T47D (cell line): ENCODE measurements at regions not wholly inside any gene's neighbourhood (a gene's known extent, or its start where the extent isn't known, plus 50 kb on each side); places are given as distances from the start of the nearest gene placed in this dataset.

ENCODE experiments used
- DNase-seq, 2 experiments: peaks; one replicate each; pipeline versions ENCODE4 v3.0.0 to v3.0.0-alpha.2; 2011 to 2012; ENCODE audit warnings: low read depth in 1 of 2, low spot score in 1 of 2
- JUND ChIP-seq: IDR thresholded peaks from 2 replicates; pipeline ENCODE4 v1.6.1; 2012; ENCODE audit warnings: low read depth
- in situ Hi-C: cut with HindIII; loops from 2 replicates; pipeline ENCODE4 v1.10.0; 2016; ENCODE audit warnings: low sequenced_read_pairs, low pct_unique_long_range_greater_than_20kb

DNA sequence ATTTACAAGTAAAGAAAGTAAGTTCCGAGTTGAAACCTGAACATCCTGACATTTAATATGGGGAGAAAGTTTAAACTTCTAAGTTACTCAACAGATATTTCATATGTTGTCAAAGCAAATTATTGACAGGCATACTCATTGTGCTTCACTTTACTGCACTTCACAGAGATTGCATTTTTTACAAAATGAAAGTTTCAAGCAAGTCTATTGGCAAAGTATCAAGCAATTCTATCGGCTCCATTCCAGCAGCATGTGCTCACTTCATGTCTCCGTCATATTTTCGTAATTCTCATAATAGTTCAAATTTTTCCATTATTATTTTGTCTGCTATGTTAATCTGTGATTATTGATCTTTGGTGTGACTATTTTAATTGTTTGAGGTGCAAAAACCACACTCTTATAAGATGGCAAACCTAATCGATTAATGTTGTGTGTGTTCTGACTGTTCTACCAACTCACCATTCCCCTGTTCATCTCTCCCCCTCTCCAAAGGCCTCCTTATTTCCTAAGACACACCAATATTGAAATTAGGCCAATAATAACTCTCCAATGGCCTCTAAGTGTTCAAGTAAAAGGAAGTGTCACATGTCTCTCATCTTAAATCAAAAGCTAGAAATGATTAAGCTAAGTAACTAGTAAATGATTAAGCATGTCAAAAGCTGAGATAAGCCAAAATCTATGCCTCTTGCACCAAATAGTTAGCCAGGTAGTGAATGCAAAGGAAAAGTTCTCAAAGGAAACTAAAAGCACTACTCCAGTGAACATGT, 68.2 kb upstream of the BCL9 start:
- in situ Hi-C loops = no loop called here
- DNase-seq = no peak
- no peak for TF ChIP-seq JUND

DNA sequence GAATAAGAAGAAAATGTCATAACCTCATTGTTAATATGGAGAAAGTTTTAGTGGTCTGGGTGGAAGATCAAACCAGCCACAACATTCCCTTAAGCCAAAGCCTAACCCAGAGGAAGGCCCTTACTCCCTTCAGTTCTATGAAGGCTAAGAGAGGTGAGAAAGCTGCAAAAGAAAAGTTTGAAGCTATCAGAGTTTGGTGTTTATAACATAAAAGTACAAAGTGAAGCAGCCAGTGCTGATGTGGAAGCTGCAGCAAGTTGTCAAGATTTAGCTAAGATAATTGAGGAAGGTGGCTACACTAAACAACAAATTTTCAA, 67.6 kb upstream of the BCL9 start:
- no peak for DNase-seq

DNA sequence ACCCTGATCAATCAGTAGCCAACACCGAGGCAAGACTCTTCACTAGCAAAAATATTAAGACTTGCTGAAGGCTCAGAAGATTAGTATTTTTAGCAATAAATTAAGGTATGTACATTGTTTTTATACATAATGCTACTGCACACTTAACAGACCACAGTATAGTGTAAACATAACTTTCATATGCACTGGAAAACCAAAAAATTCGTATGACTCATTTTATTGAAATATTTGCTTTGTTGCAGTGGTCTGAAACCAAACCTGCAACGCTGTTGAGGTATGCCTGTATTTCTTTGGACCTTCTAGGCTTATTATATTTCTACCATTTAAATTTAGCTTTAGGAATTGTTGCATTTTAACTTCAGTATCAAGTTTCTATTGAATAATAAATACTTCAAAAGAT, 65.8 kb upstream of the BCL9 start:
- DNase-seq = no peak
- no peak for TF ChIP-seq JUND
- in situ Hi-C loops = no loop called here

More for the DNA sequence above, 67.6 kb upstream of the BCL9 start:
- in situ Hi-C loops = no loop called here
- no peak for TF ChIP-seq JUND

DNA sequence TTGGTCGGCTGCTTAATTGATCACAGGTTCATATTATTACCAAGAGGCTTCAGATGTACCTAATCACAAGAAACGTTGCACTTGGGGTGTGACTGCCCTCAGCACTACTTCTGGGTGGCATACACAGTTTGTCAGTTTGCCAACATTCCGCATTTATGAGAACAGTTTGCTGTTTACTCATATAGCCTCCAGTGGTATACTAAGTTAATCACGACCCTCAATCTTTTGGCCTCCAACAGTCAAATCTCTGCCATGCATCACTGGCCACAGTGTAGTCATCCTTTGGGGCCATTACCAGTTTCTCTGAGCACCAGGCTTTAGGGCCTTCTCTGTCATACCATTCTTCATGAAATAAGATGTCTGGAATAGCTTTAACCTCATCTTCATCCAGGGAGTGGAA, 62.8 kb upstream of the BCL9 start:
- TF ChIP-seq JUND = peak; percentile 17; the same call in 1 of the 2 replicates
- DNase-seq = peak in 1 of 2 experiments; percentile 58
- in situ Hi-C loops = no loop called here

DNA sequence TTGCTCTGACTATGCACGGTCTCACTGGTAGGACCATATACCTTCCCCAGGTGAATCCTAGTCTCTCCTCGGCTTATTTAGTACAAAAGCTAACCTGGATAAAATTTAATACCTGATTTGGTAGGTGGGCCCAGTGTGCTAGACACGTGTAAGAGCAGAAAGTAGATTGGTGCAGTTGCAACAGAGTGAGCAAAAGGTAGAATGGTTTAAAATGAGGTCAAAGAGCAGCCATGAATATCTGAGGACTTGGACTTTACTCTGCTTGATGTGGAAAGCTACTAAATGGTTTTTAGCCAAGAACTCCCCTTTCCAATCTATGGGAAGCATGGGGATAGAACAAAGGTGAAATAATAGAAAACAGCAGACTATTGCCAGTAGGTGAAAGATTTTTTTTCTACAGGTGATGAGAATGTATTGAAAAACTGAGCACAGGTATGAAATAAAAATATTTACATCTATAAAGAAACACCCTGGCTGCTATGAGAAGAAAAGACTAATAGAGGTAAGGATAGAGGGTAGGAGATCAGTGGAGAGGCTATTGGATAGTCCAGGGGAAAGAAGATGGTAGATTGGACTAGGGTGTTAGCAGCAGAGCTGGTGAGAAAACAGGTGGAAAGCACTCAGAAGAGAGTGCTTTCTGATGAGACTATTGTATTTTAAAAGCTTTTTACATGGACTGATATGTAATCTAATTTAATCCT, 61.3 kb upstream of the BCL9 start:
- TF ChIP-seq JUND = no peak
- DNase-seq = no peak
- in situ Hi-C loops = no loop called here

DNA sequence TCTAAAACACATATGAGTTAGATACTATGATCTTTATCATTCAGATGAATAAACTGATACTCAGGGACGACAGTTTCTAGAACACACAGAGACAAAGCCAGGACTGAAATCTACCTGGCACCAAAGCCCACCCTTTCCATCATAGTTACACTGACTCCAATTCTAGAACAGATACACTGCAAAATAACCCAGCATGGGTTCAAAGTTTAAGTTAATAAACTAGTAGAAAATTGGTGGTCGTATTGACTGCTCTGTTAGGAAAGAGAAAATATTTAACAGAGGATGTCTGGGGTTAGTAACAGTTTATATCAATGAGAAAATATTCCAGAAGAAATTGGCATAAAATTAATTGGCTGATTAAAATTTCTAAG, 60.8 kb upstream of the BCL9 start:
- no peak for TF ChIP-seq JUND
- in situ Hi-C loops = no loop called here
- no peak for DNase-seq

DNA sequence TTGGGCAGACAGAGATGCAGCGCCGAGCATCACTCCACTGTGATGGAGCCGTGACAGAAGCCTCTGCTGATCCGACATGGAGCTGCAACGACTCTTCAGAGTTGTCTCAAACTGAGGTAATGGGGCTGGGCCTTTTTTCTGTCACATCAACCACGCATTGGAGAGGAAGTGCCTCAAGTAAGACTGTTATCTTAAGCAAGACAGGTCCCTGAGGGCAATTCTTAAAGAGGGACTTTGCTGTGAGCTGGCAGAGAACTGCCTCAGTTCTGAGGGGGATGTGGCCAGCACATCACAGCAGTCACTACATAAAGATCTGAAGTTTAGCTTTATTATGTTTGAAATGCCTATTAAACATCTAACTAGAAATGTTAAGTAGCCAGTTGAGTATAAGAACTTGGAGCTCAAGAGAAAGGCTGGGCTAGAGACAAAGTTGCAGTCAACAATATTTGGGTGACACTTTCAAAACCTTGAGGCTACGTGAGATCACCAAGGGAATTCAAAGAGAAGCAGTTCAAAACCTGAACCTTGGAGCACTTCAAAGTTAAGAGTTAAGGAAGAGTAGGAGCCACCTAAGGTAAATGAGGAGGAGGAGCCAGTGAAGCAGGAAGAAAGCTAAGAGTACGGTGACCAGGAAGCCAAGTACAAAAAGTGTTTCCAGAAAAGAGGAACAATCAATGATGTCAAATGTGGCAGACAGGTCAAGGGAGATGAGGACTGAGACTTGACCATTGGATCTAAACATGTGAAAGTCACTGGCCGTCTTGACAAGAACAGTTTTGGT, 54.2 kb upstream of the BCL9 start:
- no peak for TF ChIP-seq JUND
- in situ Hi-C loops = no loop called here
- DNase-seq = no peak

DNA sequence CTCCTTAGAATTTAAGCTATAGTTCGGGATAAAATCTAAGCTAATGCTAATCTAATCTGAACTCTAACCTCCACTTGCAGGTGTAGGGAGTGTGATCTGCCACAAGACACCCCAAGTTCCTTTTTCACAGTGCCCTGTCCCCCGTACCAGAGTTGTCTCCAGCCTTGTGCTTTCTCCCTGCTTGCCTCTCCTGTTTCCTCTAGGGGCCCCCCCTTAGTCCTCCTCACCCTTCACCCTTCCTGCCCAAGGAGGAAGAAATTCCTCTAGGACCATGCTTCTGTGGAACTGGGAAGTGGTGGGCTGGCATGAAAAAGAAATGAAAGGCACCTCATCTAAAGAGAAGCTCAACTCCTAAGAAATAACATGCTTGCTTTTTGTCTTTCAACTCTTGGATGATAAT, 50.2 kb upstream of the BCL9 start:
- no peak for DNase-seq
- in situ Hi-C loops = no loop called here
- TF ChIP-seq JUND = no peak
